DMS 273 (cell line): ENCODE measurements at regions not wholly inside any gene's neighbourhood (a gene's known extent, or its start where the extent isn't known, plus 50 kb on each side); places are given as distances from the start of the nearest gene placed in this dataset.
"Not testable (repeated sequence)": the region's sequence is repeated elsewhere in the genome, so short reads cannot be mapped to it uniquely, and the experiment has no call there.

ENCODE experiments used
- DNase-seq: peaks from one replicate; lab custom pipeline; 2025; ENCODE audit not compliant: unreplicated experiment; lab: John Stamatoyannopoulos, UW

DNA sequence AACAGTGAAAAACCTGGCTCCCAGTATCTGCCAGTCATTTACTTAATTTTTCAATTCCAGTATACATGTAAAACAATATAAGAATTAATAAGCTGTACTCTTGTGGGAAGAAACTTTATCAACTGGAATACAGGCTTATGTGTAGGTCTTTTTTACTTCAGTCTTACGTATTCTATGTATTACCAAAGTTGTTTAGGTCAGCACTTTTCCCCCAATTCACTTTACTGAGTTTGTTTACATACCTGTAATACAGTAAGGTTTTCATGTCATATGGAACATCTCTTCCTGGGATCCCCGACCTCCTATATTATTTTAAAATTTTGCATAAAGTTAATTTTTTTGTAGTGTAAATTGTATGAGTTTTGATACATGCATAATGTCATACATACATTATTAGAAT lies 181.8 kb upstream of the OLFM3 start:
- DNase-seq: no peak

DNA sequence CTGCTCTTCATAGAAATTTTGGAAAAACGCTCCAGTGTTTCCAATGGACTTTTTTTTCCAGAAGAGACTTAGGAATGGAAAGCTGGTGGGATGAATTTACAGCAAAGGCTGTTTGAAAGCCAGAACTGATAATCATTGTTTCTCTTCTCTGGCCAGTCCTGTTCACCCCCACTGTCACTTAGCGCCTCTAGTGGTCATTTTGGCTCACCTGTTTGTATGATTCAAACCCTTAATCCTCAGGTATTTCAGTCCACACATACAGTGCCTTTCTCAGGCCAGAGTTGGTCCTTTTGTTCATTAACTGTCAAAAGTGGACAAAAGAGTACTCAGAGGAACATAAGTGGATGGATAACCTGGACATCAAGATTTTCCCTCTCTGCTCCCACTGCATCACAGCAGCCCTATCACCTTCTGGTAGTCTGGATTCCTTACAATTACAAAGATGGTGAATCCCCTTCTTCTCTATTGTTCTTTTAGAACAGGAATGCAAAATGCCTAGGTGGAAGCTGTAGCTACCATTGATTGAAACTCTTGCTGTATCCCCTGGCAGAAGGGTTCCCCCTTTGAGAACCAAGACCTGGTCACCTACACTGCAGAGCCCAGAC lies 177.6 kb upstream of the OLFM3 start:
- DNase-seq: peak; percentile 45

DNA sequence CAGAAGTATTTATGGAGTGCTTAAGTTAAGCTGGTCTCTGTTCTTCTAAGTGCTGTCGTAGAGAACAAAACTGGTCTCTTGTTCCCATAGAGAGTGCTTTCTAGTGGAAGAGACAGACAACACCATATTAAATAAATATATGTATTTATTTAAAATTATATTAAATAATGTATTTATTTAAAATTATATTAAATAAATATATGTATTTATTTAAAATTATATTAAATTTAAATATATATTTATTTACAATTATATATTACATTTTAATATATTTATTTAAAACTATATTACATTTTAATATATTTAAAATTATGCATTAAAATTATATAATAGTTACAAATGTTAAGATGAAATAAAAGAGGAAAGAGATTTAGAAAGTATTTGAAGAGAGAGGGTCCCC lies 175.5 kb upstream of the OLFM3 start:
- no peak for DNase-seq

DNA sequence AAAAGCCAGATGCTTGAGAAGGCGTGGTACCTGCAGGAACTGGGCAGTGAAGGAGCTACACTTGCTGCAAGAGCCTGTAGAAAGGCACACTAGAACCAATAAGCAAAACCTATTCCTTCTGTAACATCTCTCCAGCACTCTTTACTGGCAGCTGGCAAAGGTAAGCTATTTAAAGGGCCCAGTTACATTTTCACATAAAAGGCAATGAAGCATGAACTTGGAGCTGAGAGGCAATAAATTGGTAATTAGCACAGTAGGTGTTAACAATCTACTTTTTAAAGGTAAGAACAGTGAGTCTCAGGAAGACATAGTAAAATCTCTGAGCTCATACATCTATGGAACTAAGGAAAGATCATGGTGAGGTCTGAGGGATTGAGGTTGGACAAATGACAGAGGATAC lies 167.1 kb upstream of the OLFM3 start:
- DNase-seq: no peak

DNA sequence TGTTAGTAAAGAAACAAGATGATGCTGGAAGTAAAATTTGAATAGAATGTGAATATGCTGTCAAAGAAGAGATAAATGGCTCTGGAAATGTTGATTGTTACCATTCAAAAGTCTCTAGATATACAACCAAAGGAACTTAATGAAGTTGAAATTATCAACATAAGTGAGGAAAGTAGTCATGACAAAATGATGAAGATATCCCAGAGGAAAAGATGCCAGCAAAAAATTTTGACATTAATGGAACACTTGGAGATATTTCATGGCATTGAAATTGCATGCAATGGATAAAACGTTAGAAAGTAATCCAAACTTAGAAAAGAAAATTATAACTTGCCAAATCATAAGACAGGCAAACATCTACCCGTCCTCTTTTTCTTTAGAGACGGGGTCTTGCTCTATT lies 154.5 kb upstream of the OLFM3 start:
- no peak for DNase-seq

DNA sequence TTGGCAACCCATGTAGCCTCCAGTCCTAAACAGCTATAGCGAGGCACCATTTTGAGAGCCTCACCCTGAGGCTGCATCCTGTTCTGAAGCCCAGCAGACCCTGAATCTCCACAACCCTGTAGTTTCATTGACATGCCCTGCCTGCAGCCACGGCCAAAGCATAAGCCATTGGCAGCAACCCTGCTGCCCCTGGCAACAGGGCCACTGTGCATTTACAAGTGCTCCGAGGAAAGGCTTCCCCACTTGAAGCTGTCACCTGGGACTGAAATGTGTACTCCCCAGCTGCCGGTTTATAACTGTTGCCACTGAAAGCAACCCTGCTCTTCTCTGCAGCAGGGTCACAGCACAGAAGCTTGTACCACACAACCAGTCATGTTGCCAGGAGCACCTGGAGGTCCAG lies 124.2 kb upstream of the OLFM3 start:
- DNase-seq: no peak

DNA sequence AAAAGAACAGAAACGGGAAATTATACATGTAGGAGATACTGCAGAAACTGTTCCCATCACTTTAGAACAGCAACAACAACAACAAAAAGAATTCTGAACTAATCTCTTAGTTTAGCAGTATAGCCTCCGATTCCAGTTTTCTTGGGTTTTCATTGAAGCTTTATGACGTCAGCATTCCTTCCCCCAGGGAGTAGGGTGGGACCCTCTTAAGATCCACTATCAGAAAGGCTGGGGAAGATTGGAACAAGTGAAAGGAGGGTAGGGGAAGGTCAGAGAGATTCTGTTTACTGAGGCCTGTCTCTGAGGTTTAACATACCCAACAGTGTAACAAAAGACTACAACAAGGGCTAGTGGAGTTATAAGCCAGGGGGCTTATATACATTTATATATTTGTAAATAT lies 121.4 kb upstream of the OLFM3 start:
- no peak for DNase-seq

DNA sequence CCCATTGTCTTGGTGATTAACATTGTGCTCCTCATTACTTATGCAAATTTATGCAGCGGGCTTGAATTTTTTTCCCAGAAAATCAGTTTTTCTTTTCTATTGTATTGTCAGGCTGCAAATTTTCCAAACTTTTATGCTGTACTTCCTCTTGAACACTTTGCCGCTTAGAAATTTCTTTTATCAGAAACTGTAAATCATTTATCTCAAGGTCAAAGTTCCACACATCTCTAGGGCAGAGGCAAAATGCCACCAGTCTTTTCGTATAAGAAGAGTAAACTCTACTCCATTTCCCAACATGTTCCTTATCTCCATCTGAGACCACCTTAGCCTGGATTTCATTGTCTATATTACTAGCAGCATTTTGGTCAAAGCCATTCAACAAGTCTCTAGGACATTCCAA lies 113.9 kb upstream of the OLFM3 start:
- DNase-seq: no peak

DNA sequence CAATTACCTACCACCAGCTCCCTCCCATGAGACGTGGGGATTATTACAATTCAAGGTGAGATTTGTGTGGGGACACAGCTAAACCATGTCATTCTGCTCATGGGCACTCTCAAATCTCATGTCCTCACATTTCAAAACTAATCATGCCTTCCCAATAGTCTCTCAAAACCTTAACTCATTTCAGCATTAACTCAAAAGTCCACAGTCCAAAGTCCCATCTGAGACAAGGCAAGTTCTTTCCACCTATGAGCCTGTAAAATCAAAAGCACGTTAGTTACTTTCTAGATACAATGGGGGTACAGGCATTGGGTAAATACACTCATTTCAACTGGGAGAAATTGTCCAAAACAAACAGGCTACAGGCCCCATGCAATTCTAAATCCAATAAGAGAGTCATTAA lies 112.8 kb upstream of the OLFM3 start:
- DNase-seq: not testable (repeated sequence)

DNA sequence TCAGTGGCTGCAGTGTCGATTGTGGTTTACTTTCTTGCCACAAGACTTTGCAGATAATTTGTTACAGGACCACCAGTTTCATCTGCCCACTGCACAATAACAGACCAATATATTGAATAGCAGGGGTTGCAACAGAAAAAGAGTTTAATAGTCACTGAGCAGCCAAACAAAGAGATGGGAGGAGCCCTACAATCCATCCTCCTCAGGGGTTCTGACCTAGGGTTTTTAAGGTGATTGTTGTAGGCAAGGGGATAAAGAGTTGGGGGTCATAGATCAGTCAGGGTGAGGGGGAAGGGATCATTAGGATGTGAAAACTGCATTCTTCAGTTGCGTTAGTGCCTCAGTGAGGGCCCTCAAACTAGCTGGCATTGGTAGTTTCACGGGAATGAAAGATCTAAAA lies 110.7 kb upstream of the OLFM3 start:
- no peak for DNase-seq

DNA sequence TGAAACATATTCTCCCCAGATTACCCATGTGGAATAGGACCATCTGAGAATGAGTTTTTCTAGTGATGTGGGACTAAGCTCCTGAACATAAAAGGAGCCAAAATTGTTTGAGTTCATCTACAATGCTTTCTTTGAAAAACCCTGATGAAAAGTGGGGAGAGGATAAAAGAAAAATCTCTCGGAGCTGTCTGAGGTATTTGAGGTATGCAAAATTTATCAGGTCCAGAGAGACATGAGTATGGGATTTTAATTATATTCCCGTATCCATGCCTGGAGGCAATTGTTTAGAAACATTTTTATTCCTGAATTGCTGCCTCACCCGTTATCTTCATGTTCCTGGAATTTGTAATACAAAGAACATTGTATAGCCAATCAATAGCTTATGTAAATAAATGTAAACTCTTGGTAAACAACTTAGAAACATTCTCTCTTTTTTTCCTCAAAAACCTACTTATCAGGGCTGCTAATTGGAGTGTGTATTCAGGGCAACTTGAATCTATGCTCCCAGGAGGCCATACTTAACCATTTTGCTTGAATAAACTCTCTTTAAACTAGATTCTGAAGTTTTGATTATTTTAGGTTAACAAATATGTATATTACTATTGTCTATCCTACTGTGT lies 109.3 kb upstream of the OLFM3 start:
- no peak for DNase-seq

DNA sequence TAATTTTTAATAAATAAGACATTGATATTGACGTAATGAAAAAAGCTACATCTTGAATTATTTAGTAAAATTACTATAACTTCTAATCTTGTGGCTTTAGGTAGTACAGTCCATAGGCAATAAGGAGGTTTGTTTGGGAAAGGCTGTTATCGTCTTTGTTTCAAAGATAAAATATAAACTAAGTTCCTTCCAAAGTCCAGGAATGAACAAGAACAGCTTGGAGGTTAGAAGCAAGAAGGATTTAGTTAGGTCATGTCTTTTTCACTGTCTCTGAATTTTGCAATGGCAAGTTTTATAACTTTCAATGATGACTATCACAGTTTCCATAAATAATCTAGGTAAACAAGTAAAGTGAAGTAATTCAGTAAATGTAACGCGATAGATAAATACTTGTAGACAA lies 106.9 kb upstream of the OLFM3 start:
- no peak for DNase-seq

DNA sequence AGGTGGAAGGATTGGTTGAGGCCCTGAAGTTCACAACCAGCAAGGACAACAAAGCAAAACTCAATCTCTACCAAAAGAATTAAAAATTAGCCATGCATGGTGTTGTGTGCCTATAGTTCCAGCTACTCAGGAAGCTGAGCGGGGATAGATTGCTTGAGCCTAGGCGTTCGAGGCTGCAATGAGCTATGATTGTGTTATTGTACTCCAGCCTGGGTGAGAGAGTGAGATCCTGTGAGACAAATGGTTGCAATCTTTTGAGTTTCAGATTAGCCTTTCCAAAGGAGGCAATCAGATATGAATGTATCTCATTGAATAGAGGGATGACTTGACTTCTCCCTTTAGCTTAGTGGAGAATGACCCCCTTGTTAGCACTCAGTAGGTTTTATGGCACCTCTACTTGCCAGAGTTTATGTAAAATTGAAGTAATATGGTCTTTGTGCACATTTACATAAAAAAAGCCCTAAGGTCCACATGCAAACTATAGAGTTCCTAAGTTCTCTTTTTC lies 105.6 kb upstream of the OLFM3 start:
- no peak for DNase-seq

DNA sequence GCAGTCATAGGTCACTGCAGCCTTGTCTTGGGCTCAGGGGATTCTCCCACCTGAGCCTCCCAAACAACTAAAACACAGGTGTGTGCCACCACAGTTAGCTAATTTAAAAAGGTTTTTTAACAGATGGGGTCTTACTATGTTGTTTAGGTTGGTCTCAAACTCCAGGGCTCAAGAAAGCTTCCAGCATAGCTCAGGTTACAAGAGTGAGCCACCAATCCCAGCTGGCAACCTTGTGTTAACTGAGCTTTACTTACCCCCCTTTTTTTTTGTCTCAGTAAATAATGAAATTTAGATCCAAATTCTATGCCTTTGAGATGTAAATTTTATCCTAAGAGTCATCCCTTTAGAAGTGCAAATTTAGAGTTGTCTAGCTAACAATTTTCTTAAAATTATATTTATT lies 103.9 kb upstream of the OLFM3 start:
- DNase-seq: no peak

DNA sequence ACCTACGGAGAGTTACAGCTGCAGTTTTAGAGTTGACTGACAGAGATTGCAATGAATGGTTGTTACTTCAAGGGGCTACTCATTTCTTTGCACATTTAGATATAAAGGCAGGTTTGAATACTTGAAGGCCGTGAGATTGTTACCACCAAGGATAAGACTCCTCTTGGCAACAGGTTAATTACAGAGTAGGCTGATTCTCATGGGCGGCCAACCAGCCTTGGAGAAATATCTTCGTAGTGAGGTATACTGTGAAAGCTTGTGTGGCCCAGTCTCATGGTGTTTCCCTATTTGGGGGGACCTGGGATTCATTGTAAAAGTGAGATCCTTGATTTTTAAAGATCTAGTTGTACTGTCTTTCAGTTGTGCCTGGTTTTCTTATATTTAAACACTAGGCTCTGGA lies 103.2 kb upstream of the OLFM3 start:
- DNase-seq: no peak

DNA sequence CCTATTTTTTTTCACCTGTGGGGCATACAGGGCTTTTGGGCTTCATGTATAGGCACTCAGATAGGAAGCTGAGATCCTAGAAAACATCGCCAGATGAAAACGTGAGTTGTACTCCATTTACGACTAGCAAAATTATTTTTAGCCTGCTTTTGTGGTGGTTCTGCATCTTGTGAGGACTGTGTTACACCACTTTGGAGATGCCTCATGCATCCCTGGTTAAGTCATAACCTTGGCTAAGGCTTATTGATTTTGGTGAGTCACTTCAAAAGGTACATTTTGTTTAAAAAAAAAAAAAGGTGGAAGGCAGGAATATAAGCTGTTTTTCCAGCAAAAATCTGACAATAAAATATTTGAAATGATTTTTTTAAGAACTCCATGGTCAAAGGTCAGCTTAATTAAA lies 101.8 kb upstream of the OLFM3 start:
- no peak for DNase-seq

DNA sequence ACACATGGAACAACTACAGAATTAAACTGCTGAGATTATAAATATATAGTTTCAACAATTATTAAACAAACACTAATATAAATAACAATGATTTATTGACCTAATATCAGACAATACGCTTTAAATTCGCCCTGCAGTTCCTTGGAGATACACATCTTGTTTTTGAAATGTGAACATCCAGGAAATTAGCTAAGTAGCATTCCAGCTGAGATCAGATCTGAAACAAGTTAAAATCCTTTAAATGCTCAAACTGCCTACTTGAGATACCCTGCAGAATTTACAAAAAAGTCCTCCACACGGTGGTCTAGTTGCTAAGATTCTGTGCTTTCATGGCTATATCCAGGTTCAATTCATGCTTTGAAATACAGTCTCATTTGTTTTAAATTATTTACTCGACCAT lies 101.4 kb upstream of the OLFM3 start:
- DNase-seq: no peak

DNA sequence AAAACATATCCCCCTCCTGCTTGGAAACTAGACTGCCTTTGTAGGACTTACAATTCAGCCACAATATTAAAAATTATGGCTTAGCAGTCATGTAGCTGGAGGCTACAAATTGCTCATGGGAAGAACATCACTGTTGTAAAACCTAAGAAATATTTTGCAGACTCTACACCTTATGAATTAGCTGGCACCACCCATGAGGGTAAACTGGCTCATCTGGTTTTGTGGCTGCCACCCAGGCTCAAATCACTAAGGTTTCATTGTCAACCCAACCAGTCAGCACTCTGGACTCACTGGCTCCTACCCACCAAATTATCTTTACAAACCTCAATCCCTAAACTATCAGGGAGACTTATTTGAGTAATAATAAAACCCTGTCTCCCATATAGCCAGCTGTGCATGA lies 100.7 kb upstream of the OLFM3 start:
- no peak for DNase-seq

DNA sequence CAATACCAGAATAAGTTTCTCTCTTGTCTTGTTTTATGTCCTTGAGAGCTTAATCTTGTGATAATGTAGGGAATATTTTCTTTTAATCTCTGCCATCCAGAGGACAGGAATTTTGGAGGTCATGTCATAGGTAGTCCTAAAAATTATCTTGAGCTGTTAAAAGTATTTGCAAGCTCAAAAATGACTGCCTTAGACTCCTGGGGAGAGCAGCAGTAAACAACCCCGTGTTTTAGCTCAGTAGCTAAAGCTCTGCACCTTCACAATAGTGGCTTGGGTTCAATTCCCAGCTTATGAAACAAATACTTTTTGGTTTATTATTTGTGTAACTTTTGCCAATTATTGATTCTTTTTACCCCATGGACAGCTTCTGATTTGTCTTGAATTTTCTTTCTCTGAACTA lies 99.4 kb upstream of the OLFM3 start:
- DNase-seq: no peak

DNA sequence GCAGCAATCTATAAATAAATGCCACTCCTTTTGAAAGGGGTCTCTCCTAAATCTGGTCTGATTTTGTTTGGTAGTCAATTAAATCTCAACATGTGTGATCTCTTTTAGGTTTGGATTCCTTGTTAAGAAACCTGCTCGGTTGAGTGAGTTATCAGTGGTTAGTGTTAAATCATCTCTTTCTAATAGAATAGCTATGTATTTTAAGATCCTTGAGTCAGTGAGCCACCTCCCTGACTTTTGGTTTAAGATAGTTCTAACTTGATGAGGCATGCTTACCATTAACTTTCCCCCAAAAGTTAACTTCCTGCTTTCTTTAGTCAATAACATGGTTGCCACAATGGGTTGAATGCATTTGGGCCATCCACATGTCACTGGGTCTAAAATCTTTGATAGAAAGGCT lies 93.1 kb upstream of the OLFM3 start:
- DNase-seq: no peak

DNA sequence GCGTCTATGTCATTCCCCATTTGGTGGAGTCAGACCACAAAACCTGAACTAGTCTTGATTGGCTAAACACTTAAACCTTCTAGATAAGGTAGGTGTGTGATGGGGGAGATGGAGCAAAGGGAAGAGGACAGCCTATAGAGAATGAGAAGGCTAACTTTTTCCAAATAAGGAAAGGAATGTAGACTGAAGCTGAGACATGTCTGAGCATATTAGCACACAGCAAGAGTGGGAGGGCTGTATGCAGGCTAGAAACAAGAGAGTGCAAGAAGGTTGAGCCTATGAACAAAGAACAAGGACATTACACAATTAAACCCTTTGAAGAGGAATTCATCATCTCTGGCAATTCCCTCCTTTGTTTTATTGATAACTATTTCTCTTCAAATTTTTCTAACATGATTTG lies 89.2 kb upstream of the OLFM3 start:
- no peak for DNase-seq

DNA sequence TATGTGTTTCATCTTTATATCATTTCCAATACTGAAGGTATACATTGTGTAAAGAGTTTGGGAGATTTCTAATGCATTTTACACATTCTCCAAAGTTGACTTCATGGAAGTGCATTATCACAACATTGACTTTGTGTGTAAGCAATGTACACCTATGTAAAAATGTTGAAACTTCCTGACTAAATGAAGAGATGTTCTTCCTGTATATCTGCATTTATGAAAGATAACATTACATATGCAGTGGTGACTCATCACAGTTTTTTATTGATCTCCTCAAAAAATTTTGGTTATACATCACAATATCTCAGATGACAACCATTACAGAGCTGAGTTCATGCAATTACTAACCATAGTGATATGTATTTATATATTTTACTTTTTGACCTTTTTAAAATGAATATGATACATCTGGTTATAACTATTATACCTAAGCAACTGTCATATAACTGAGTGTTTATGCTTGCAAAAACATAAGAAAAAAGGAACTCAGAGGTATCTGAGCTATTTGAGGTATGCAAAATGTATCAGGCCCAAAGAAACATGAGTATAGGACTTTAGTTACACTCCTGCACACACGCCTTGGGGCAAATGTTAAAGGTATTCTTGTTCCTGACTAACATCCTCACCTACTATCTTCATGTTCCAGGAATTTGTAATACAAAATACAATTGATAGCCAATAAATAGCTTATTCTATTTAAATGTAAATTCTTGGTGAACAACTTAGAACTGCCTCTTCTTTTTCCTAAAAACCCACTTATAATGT lies 88.2 kb upstream of the OLFM3 start:
- DNase-seq: no peak

DNA sequence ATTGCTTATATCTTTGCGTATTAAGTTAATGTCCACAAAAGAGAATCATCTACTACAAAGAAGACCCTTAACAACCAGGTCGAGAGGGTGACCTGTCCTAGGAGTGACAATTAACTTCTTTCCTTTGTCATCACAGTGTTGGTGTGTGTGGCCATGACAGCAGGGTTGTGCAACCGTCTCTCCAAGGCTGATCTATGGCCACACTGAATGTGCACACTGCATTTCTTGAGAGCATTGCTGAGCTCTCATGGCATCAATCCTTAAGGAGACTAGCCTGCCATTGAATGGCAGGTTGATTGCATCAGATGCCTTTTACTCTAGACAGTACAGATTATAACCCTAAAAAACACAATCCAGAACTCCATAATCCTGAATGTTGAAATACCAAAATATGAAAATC lies 86.5 kb upstream of the OLFM3 start:
- no peak for DNase-seq
